ENCODE measurements at regions not wholly inside any gene's neighbourhood (a gene's known extent, or its start where the extent isn't known, plus 50 kb on each side); places are given as distances from the start of the nearest gene placed in this dataset.

DNA sequence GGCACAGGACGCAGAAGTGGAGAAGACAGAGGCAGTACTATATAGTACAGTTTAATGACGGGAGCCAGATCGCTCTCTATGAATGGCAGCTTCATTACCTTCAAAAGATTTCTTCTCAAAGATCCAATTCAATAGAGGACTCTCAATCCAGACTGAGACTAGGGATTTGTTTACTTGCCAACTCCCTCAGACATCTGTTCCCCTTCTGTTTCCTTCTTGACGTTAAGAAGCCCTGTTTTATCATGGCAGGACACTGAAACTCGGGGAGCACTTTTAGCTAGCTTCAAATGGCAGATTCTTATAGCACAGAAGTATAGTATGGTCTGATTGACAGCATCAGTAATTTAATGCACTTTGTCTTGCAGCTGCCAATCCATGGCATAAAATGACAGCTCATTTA is 747.3 kb upstream of the C9orf72 start:
- Histone ChIP-seq H3K27me3 (ENCODE audit: control insufficient read depth, insufficient read depth, low read length) (no peaks in the 10 kb centered on the region), H3K27ac (ENCODE audit: low read length) (no peak overlapping the region)

GRCh38 chr9:28329323-28329722 is 756.0 kb upstream of the C9orf72 start:
- Mint-ChIP-seq H3K4me1 (no peaks in the 10 kb centered on the region), H3K27me3 (ENCODE audit: low read depth in 2 of 2) (no peaks in the 10 kb centered on the region), H3K9me3 (peaks cover 9 to 10% of the 10 kb centered on the region in 2 donors), H3K4me3 (no peak overlapping the region), H3K36me3 (peaks cover 6% of the 10 kb centered on the region), H3K27ac (no peak overlapping the region)
- no peak for TF ChIP-seq CTCF (IDR thresholded peaks at IDR 0.05)
- ATAC-seq = no peak
- intact Hi-C loops (cut with micrococcal nuclease) = no loop called here
- no peaks in the 10 kb centered on the region for H3K4me1 ChIP-seq (ENCODE audit: control insufficient read depth, insufficient read depth, low read length)
- no peak overlapping the region for H3K27ac ChIP-seq (ENCODE audit: low read length)
- no peak overlapping the region for H3K4me3 ChIP-seq (ENCODE audit: low read length)
- H3K36me3 ChIP-seq (ENCODE audit: control insufficient read depth, insufficient read depth, low read length) = no peaks in the 10 kb centered on the region
- H3K9me3 ChIP-seq (ENCODE audit: control insufficient read depth, insufficient read depth, low read length) = no peaks in the 10 kb centered on the region
- H3K27me3 ChIP-seq (ENCODE audit: control insufficient read depth, insufficient read depth, low read length) = no peaks in the 10 kb centered on the region
- WGBS (ENCODE audit: insufficient coverage) = 83% methylated on average over 3 of the region's 3 CpGs
- no peak for DNase-seq

More for the DNA sequence above, 747.3 kb upstream of the C9orf72 start:
- intact Hi-C loops (cut with micrococcal nuclease) = no loop called here
- H3K27me3 Mint-ChIP-seq (ENCODE audit: low read depth in 2 of 2) = no peaks in the 10 kb centered on the region
- Histone ChIP-seq H3K4me1 (ENCODE audit: control insufficient read depth, insufficient read depth, low read length) (no peaks in the 10 kb centered on the region), H3K4me3 (ENCODE audit: low read length) (no peak overlapping the region), H3K36me3 (ENCODE audit: control insufficient read depth, insufficient read depth, low read length) (no peaks in the 10 kb centered on the region), H3K9me3 (ENCODE audit: control insufficient read depth, insufficient read depth, low read length) (no peaks in the 10 kb centered on the region)
- DNase-seq (no peak), ATAC-seq (no peak)
- WGBS (ENCODE audit: insufficient coverage) = 47% methylated on average over 5 of the region's 5 CpGs
- H3K27ac Mint-ChIP-seq = no peak overlapping the region
- peaks cover 3 to 7% of the 10 kb centered on the region in 2 donors for H3K9me3 Mint-ChIP-seq
- no peaks in the 10 kb centered on the region for H3K4me1 Mint-ChIP-seq
- no peak for TF ChIP-seq CTCF (IDR thresholded peaks at IDR 0.05)
- H3K36me3 Mint-ChIP-seq = no peaks in the 10 kb centered on the region
- H3K4me3 Mint-ChIP-seq = no peak overlapping the region

GRCh38 chr9:28332648-28333047 is 759.4 kb upstream of the C9orf72 start:
- intact Hi-C loops (cut with micrococcal nuclease) = no loop called here
- DNase-seq (no peak), ATAC-seq (no peak)
- Mint-ChIP-seq H3K4me3 (no peak overlapping the region), H3K36me3 (no peaks in the 10 kb centered on the region), H3K27ac (no peak overlapping the region), H3K4me1 (no peaks in the 10 kb centered on the region), H3K9me3 (peaks cover 6 to 9% of the 10 kb centered on the region in 2 donors), H3K27me3 (ENCODE audit: low read depth in 2 of 2) (no peaks in the 10 kb centered on the region)
- TF ChIP-seq CTCF (IDR thresholded peaks at IDR 0.05) = no peak
- Histone ChIP-seq H3K9me3 (ENCODE audit: control insufficient read depth, insufficient read depth, low read length) (peaks cover 5% of the 10 kb centered on the region), H3K36me3 (ENCODE audit: control insufficient read depth, insufficient read depth, low read length) (no peaks in the 10 kb centered on the region), H3K27ac (ENCODE audit: low read length) (no peak overlapping the region), H3K27me3 (ENCODE audit: control insufficient read depth, insufficient read depth, low read length) (no peaks in the 10 kb centered on the region), H3K4me3 (ENCODE audit: low read length) (no peak overlapping the region), H3K4me1 (ENCODE audit: control insufficient read depth, insufficient read depth, low read length) (no peaks in the 10 kb centered on the region)
- WGBS (ENCODE audit: insufficient coverage) = 95% methylated on average over 3 of the region's 3 CpGs

- H3K27ac Mint-ChIP-seq = no peak overlapping the region
- Histone ChIP-seq H3K27ac (ENCODE audit: low read length) (no peak overlapping the region), H3K9me3 (ENCODE audit: control insufficient read depth, insufficient read depth, low read length) (peaks cover 8% of the 10 kb centered on the region), H3K36me3 (ENCODE audit: control insufficient read depth, insufficient read depth, low read length) (no peaks in the 10 kb centered on the region), H3K4me1 (ENCODE audit: control insufficient read depth, insufficient read depth, low read length) (no peaks in the 10 kb centered on the region), H3K27me3 (ENCODE audit: control insufficient read depth, insufficient read depth, low read length) (no peaks in the 10 kb centered on the region), H3K4me3 (ENCODE audit: low read length) (no peak overlapping the region)
- H3K27me3 Mint-ChIP-seq (ENCODE audit: low read depth in 2 of 2) = no peaks in the 10 kb centered on the region
- DNase-seq = no peak
- intact Hi-C loops (cut with micrococcal nuclease) = no loop called here
- H3K4me1 Mint-ChIP-seq = no peaks in the 10 kb centered on the region
- no peaks in the 10 kb centered on the region for H3K36me3 Mint-ChIP-seq
- ATAC-seq = no peak
- 72% methylated on average over 3 of the region's 4 CpGs for WGBS (ENCODE audit: insufficient coverage)
- TF ChIP-seq CTCF (IDR thresholded peaks at IDR 0.05) = no peak
- peaks cover 5 to 7% of the 10 kb centered on the region in 2 donors for H3K9me3 Mint-ChIP-seq
- no peak overlapping the region for H3K4me3 Mint-ChIP-seq
Measured at GRCh38 chr9:28341913-28342312, 768.6 kb upstream of the C9orf72 start.
